IPS DF 19.7 (cell line): ENCODE measurements at regions not wholly inside any gene's neighbourhood (a gene's known extent, or its start where the extent isn't known, plus 50 kb on each side); places are given as distances from the start of the nearest gene placed in this dataset.

ENCODE experiments used
- DNase-seq: peaks from one replicate; pipeline ENCODE4 v3.0.0-alpha.2; 2013; ENCODE audit warnings: low read depth, low spot score

- DNase-seq, result no peak
Measured at GRCh38 chr4:181968371-181968770, 274.8 kb upstream of the TENM3 start.

DNA sequence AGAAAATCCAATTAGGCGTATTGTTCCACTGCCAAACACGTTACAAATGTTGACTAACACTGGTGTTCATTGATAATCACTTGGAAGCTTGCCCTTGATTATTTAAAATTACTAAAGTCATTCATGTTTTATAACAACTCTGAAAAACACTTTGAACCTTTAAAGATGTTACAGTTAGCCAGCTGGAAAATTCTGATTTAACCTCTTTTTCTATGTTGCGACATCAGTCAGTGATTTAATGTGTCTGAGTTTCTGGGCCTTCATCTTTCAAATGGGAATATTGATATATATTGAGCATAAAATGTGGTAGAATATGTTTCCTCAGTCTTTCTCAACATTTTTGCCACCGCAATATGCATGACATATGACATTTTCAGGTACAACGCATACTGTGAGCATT lies 274.1 kb upstream of the TENM3 start:
- no peak for DNase-seq

DNA sequence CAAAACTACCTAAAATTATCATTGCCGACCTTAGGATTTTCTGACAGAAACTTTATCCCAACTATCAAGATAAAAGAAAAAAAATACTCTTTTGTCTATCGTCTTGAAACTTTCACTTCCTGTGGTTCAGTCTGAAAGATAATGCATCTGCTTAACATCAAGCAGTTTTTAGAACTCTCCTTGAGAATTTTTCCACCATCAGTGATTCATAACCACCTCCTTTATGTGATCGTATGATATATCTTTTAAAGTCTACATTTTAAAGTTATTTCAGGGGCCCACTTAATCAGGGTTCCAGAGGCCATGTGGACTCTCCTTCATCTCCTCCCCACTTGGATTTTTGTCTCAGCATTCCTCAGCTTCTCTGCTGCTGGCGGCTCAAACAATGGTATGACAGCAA lies 272.8 kb upstream of the TENM3 start:
- no peak for DNase-seq

DNA sequence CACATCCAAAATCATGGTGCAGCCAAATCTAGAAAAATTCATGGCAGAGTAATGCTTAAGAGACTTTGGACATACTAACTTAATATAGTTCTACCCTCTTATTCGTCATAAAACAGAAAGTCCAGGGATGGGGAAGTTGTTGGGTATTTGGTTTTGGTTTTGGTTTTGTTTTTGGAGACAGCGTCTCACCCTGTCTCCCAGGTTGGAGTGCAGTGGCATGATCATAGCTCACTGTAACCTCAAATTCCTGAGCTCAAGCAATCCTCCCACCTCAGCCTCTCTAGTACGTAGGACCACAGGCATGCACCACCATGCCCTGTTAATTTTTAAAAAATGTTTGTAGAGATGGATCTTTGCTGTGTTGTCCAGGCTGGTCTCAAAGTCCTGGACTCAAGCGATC lies 271.8 kb upstream of the TENM3 start:
- DNase-seq, result no peak

- DNase-seq, result no peak
Measured at GRCh38 chr4:181971973-181972372, 271.2 kb upstream of the TENM3 start.

DNA sequence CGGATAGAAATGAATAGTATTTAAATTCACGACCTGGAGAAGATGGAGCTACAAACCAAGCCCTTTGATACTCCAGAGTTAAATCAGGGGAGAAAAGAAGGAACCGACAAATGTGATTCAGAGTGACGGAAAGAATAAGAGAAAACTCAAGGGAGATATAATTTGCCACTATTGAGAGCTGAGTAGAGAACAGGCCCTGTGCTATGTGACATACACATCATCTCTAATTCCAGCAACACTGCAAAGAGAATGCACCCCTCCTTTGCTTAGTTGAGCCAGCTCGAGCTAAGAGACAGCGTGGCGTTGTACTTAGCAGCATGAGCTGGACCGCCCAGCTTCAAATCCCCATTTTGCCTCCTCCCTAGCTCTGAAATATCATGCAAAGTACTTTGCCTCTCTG lies 266.4 kb upstream of the TENM3 start:
- no peak for DNase-seq

GRCh38 chr4:181982437-181982836 lies 260.8 kb upstream of the TENM3 start:
- DNase-seq, result no peak

GRCh38 chr4:181982856-181983255 lies 260.3 kb upstream of the TENM3 start:
- DNase-seq, result no peak

GRCh38 chr4:181987392-181987791 lies 255.8 kb upstream of the TENM3 start:
- DNase-seq, result no peak

- no peak for DNase-seq
Measured at GRCh38 chr4:181989071-181989470, 254.1 kb upstream of the TENM3 start.

DNA sequence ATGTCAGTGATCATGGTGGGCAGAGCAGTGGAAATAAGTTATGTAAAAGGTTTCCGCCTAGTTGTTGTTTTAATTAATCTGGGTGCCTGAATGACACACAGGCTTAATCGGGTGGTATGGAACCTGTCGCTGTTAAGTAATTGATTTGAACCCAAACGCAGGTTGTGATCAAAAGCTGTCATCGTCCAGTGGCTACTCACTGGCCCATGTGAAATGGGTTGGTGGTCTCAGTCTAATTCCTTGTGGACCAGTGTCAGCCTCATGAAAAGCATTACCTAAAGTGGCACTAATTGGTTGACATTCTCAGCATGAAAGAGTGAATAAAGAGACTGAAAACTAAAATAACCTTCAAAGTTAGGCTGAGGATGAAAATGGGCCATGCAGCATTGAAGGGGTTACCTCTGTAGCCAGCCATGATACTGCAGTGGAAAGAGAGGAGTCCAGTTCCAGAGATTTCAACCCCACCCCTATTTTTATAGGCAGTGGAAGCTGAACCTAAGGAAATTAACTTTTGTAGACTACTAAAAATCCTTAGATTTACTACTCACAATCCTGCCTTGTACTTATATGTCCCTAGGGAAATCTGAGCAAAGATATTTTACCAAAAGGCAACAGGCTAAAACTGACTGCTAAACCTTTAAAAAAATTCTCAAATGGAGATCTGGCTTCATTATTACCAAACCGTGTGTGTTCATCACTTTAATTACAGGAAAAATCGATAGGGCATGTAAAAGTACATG lies 251.7 kb upstream of the TENM3 start:
- DNase-seq, result no peak

GRCh38 chr4:181998398-181999295 lies 244.6 kb upstream of the TENM3 start:
- no peak for DNase-seq

DNA sequence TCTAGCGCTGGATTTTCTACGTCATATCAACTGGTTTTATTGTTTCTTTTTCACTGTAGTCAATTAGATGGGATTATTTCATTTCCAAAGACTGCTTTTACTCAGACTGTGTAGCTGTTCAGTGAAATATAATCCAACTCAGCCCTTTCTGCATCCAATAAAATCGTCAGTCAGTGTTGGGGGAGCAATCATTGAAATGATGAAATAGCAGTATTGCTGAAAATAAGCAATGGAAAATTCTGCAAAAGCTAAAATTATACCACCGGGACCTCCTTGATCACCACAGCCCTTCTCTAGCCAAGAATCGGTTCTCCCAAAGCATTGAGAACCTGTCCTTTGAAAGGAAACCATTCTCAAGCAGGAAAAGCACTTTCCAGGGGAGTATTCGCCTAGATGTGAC lies 243.1 kb upstream of the TENM3 start:
- DNase-seq, result no peak

- no peak for DNase-seq
Measured at GRCh38 chr4:182010876-182011275, 232.3 kb upstream of the TENM3 start.

GRCh38 chr4:182014164-182014563 lies 229.0 kb upstream of the TENM3 start:
- DNase-seq, result no peak

DNA sequence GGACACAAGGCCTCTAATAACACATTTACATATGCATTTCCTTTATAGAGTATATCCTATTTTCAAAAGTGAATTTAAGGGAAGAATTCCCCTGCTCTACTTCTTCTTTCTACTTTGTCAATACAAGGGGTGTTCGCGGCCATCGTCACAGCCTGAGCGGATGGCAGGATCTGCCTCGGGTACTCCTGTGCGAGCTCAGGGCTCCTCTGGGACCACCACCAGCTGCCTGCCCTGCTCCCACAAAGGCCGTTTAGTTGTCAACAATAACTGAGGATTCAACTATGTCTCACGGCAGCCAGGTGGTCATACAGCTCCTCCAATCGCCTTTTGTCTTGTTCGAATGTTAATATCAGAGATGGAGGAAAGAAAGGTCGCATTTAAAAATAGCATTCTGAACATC lies 228.2 kb upstream of the TENM3 start:
- DNase-seq, result no peak

- DNase-seq, result no peak
Measured at GRCh38 chr4:182015893-182016292, 227.3 kb upstream of the TENM3 start.

GRCh38 chr4:182017038-182017437 lies 226.2 kb upstream of the TENM3 start:
- DNase-seq, result no peak

- no peak for DNase-seq
Measured at GRCh38 chr4:182018691-182019090, 224.5 kb upstream of the TENM3 start.

DNA sequence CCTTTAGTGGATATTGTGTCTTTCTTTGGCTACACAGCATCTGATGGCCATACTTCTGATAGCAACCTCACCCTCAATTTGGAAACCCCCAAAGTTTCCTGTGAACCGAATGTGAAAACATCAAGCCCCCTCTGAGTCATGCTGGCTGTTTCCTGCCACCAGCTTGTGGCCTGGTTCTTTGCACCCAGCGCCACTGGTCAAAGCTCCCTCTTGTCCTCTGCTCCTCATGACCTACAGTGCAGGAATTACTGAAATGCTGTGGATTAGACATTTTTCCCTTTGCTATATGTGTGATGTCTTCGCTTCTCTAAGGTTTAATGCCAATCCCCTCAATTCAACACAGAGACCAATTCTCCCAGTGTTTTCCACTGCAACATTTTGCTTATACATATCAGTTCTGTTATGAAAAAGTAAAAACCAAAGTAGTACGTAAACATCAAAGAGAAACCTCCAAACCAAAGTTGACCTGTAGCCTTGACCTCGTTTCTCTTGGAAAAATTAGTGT lies 224.0 kb upstream of the TENM3 start:
- no peak for DNase-seq

GRCh38 chr4:182022909-182023308 lies 220.3 kb upstream of the TENM3 start:
- DNase-seq, result no peak

- no peak for DNase-seq
Measured at GRCh38 chr4:182023469-182023868, 219.7 kb upstream of the TENM3 start.

GRCh38 chr4:182042945-182043344 lies 200.3 kb upstream of the TENM3 start:
- no peak for DNase-seq
